OCI-LY7 (cell line): ENCODE measurements at regions not wholly inside any gene's neighbourhood (a gene's known extent, or its start where the extent isn't known, plus 50 kb on each side); places are given as distances from the start of the nearest gene placed in this dataset.

Experiments used
- EZH2phosphoT487 ChIP-seq: fragments of 200-600 bp; sonication (generic); IDR thresholded peaks from 2 replicates; pipeline ENCODE4 v1.6.1; 2018; ENCODE audit warnings: low read depth, borderline replicate concordance, mild to moderate bottlenecking, mixed run types, antibody characterized with exemption, low read length, moderate library complexity, mixed read lengths
- TF ChIP-seq, protein P1 (sequence below): fragments of 200-600 bp; sonication (generic); conservative IDR thresholded peaks from 2 replicates; pipeline ENCODE4 v1.5.1; 2014; ENCODE audit warnings: mild to moderate bottlenecking, antibody characterized with exemption, low read length, moderate library complexity, mixed read lengths

- TF ChIP-seq, protein P1, sequence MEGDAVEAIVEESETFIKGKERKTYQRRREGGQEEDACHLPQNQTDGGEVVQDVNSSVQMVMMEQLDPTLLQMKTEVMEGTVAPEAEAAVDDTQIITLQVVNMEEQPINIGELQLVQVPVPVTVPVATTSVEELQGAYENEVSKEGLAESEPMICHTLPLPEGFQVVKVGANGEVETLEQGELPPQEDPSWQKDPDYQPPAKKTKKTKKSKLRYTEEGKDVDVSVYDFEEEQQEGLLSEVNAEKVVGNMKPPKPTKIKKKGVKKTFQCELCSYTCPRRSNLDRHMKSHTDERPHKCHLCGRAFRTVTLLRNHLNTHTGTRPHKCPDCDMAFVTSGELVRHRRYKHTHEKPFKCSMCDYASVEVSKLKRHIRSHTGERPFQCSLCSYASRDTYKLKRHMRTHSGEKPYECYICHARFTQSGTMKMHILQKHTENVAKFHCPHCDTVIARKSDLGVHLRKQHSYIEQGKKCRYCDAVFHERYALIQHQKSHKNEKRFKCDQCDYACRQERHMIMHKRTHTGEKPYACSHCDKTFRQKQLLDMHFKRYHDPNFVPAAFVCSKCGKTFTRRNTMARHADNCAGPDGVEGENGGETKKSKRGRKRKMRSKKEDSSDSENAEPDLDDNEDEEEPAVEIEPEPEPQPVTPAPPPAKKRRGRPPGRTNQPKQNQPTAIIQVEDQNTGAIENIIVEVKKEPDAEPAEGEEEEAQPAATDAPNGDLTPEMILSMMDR: no peak
- no peak for TF ChIP-seq EZH2phosphoT487
Observed at GRCh38 chr4:18571301-18571761, 549.8 kb upstream of the LCORL start.
